ENCODE measurements at regions not wholly inside any gene's neighbourhood (a gene's known extent, or its start where the extent isn't known, plus 50 kb on each side); places are given as distances from the start of the nearest gene placed in this dataset.

GRCh38 chr3:72186400-72186855 is 401.5 kb upstream of the PROK2 start:
- no peak for DNase-seq

GRCh38 chr3:72185549-72186399 is 400.8 kb upstream of the PROK2 start:
- no peak for DNase-seq

- DNase-seq, result no peak
Observed at GRCh38 chr3:72183489-72183888, 398.5 kb upstream of the PROK2 start.

GRCh38 chr3:72182206-72182605 is 397.3 kb upstream of the PROK2 start:
- DNase-seq, result no peak

GRCh38 chr3:72181251-72181650 is 396.3 kb upstream of the PROK2 start:
- DNase-seq, result no peak

- DNase-seq, result no peak
Observed at GRCh38 chr3:72180405-72180804, 395.5 kb upstream of the PROK2 start.

GRCh38 chr3:72179107-72179464 is 394.1 kb upstream of the PROK2 start:
- DNase-seq, result no peak

GRCh38 chr3:72178463-72179106 is 393.6 kb upstream of the PROK2 start:
- no peak for DNase-seq

GRCh38 chr3:72177075-72178050 is 392.4 kb upstream of the PROK2 start:
- DNase-seq, result no peak

GRCh38 chr3:72176537-72177041 is 391.6 kb upstream of the PROK2 start:
- no peak for DNase-seq

- no peak for DNase-seq
Observed at GRCh38 chr3:72175296-72175858, 390.4 kb upstream of the PROK2 start.

- DNase-seq, result no peak
Observed at GRCh38 chr3:72174890-72175289, 389.9 kb upstream of the PROK2 start.

- DNase-seq, result no peak
Observed at GRCh38 chr3:72174040-72174439, 389.1 kb upstream of the PROK2 start.

GRCh38 chr3:72171946-72172345 is 387.0 kb upstream of the PROK2 start:
- no peak for DNase-seq

- no peak for DNase-seq
Observed at GRCh38 chr3:72171463-72171881, 386.5 kb upstream of the PROK2 start.

- DNase-seq, result no peak
Observed at GRCh38 chr3:72169561-72170472, 384.9 kb upstream of the PROK2 start.

- no peak for DNase-seq
Observed at GRCh38 chr3:72169120-72169519, 384.2 kb upstream of the PROK2 start.

- DNase-seq, result no peak
Observed at GRCh38 chr3:72165808-72166207, 380.9 kb upstream of the PROK2 start.

GRCh38 chr3:72165317-72165716 is 380.4 kb upstream of the PROK2 start:
- DNase-seq, result no peak

GRCh38 chr3:72164635-72164978 is 379.7 kb upstream of the PROK2 start:
- no peak for DNase-seq

- DNase-seq, result no peak
Observed at GRCh38 chr3:72163809-72164634, 379.1 kb upstream of the PROK2 start.
